ENCODE measurements at regions not wholly inside any gene's neighbourhood (a gene's known extent, or its start where the extent isn't known, plus 50 kb on each side); places are given as distances from the start of the nearest gene placed in this dataset.
"Not testable (repeated sequence)": the region's sequence is repeated elsewhere in the genome, so short reads cannot be mapped to it uniquely, and the experiment has no call there.

DNA sequence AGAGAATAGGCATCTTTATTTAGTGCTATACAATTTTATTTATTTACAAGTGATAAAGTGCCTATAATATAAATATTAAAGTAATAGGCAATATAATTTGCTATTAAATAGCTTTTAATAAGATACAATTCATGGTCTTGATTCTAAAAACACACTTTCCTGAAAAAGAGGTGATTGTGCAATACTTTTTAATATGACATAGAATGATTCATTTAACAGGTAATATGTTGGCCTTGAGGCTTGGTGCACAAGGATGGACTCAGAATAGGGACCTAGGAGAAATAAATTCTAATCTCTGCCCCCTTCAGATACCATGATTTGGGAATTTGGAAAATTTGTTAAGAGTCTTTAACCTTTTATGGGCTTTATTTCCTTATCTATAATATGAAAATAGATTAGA, 149.9 kb upstream of the FUT9 start:
- Histone ChIP-seq H3K9me3 (ENCODE audit: control insufficient read depth, low read length) (no peaks in the 10 kb centered on the region), H3K27me3 (replicated peaks; ENCODE audit: control insufficient read depth, insufficient read depth, low read length) (no peaks in the 10 kb centered on the region), H3K36me3 (ENCODE audit: control insufficient read depth, insufficient read depth, low read length, severe bottlenecking) (no peaks in the 10 kb centered on the region), H3K4me3 (ENCODE audit: low read length) (no peak overlapping the region), H3K4me1 (ENCODE audit: control insufficient read depth, insufficient read depth, low read length) (no peaks in the 10 kb centered on the region), H3K9ac (ENCODE audit: low read length) (no peak overlapping the region)
- no peak for DNase-seq (ENCODE audit: low read depth)

DNA sequence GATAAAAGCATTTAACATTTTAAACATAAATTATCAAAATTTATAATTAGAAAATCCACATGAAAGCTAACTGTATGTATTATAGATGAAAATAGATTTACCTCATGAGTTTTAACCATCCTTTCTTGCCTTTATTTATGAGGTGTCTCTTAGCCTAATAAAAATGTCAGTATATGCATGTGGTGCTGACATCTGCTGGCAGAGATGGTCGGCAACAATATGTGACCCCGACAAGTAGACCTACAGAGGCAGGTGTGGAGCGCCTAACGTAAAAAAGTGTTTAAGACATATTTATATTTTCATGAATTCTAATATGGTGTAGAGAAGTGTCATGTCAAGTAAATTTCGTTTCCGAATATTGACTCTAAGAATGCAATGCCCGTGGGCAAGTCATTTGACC, 149.0 kb upstream of the FUT9 start:
- Histone ChIP-seq H3K9me3 (ENCODE audit: control insufficient read depth, low read length) (no peaks in the 10 kb centered on the region), H3K27me3 (replicated peaks; ENCODE audit: control insufficient read depth, insufficient read depth, low read length) (no peaks in the 10 kb centered on the region), H3K9ac (ENCODE audit: low read length) (no peak overlapping the region), H3K4me1 (ENCODE audit: control insufficient read depth, insufficient read depth, low read length) (no peaks in the 10 kb centered on the region), H3K4me3 (ENCODE audit: low read length) (no peak overlapping the region), H3K36me3 (ENCODE audit: control insufficient read depth, insufficient read depth, low read length, severe bottlenecking) (no peaks in the 10 kb centered on the region)
- DNase-seq (ENCODE audit: low read depth), result no peak

DNA sequence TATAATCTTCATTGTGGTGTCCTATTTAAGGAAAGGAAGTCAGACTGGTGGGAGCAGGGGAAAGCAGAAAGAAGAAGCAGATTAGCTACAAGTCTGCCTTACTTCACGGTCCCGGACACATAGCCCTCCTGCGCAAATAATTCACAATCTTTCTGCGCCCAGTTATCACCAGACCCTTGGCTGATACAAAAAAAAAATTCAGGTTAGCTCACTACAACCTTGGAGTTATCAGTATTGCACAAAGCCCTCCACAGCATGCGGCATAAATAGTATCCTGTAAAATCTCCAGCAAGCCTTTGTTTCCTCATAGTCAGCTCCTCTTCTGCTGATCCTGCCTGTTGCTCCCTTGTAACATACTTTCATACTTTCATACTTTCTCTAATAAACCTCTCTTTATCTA, 148.6 kb upstream of the FUT9 start:
- no peak for DNase-seq (ENCODE audit: low read depth)
- H3K4me3 ChIP-seq (ENCODE audit: low read length), result no peak overlapping the region
- H3K27me3 ChIP-seq (replicated peaks; ENCODE audit: control insufficient read depth, insufficient read depth, low read length), result no peaks in the 10 kb centered on the region
- no peaks in the 10 kb centered on the region for H3K9me3 ChIP-seq (ENCODE audit: control insufficient read depth, low read length)
- H3K36me3 ChIP-seq (ENCODE audit: control insufficient read depth, insufficient read depth, low read length, severe bottlenecking), result no peaks in the 10 kb centered on the region
- H3K9ac ChIP-seq (ENCODE audit: low read length), result no peak overlapping the region
- no peaks in the 10 kb centered on the region for H3K4me1 ChIP-seq (ENCODE audit: control insufficient read depth, insufficient read depth, low read length)

DNA sequence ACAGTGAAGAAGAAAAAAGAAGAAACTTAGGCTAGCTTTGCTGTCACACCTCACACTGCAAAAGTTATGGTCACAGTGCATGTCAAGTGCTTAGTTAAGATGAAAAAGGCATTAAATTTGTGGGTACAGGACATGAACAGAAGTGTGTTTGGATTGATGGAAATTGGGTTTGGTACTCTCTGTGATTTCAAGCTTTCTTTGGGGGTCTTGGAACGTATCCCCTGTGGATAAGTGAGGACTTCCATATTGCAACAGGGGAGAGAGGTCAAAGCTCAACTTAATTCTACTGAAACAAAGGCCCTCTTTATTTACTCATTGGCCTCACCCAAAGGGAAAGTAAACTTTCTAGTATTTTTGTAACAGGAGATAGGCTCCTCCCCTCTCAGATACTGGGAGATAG, 138.3 kb upstream of the FUT9 start:
- Histone ChIP-seq H3K4me1 (ENCODE audit: control insufficient read depth, insufficient read depth, low read length) (no peaks in the 10 kb centered on the region), H3K36me3 (ENCODE audit: control insufficient read depth, insufficient read depth, low read length, severe bottlenecking) (no peaks in the 10 kb centered on the region), H3K9me3 (ENCODE audit: control insufficient read depth, low read length) (no peaks in the 10 kb centered on the region), H3K9ac (ENCODE audit: low read length) (no peak overlapping the region), H3K27me3 (replicated peaks; ENCODE audit: control insufficient read depth, insufficient read depth, low read length) (no peaks in the 10 kb centered on the region), H3K4me3 (ENCODE audit: low read length) (no peak overlapping the region)
- no peak for DNase-seq (ENCODE audit: low read depth)

DNA sequence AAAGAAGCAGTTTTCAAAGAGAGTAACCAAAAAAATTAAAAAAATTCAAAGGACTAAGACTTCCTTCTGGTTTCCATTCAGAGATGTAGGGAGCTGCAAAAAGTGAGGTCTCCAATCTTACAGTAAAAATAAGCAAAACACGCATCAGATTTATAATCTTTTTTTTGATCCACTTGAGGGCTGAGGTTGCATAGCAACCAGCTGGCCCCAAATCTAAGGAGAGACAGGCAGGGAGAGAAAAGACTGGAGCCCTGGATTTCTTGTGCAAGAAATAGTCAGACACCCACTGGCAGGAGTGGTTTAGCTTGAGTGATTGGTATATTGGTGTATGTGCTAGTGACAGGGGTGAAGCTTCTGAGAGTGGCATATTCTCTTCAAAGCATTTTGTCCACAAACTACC, 135.9 kb upstream of the FUT9 start:
- no peak for DNase-seq (ENCODE audit: low read depth)

DNA sequence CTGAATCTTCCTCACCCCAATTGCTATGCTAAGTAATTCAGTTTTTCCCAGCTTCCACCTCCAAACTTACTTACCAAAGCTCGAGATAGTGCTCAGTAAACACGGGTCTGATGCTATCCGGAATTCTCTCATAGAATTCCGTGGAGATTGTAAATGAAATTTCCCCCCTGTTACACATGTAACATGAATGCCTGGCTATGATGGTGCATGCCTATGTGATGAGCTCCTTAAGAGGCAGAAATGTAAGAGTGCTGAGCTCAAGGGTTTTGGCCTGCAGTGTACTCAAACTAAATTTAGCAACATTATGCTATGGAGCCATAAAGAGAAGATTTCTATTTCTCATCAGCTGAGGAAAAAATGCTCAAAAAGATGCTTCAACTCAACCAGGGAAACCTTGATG, 133.4 kb upstream of the FUT9 start:
- Histone ChIP-seq H3K27me3 (replicated peaks; ENCODE audit: control insufficient read depth, insufficient read depth, low read length) (no peaks in the 10 kb centered on the region), H3K36me3 (ENCODE audit: control insufficient read depth, insufficient read depth, low read length, severe bottlenecking) (no peaks in the 10 kb centered on the region), H3K9me3 (ENCODE audit: control insufficient read depth, low read length) (no peaks in the 10 kb centered on the region), H3K9ac (ENCODE audit: low read length) (no peak overlapping the region), H3K4me1 (ENCODE audit: control insufficient read depth, insufficient read depth, low read length) (no peaks in the 10 kb centered on the region), H3K4me3 (ENCODE audit: low read length) (no peak overlapping the region)
- no peak for DNase-seq (ENCODE audit: low read depth)

More for the DNA sequence above, 135.9 kb upstream of the FUT9 start:
- Histone ChIP-seq H3K27me3 (replicated peaks; ENCODE audit: control insufficient read depth, insufficient read depth, low read length) (no peaks in the 10 kb centered on the region), H3K4me3 (ENCODE audit: low read length) (no peak overlapping the region), H3K9ac (ENCODE audit: low read length) (no peak overlapping the region), H3K36me3 (ENCODE audit: control insufficient read depth, insufficient read depth, low read length, severe bottlenecking) (no peaks in the 10 kb centered on the region), H3K9me3 (ENCODE audit: control insufficient read depth, low read length) (no peaks in the 10 kb centered on the region), H3K4me1 (ENCODE audit: control insufficient read depth, insufficient read depth, low read length) (no peaks in the 10 kb centered on the region)

DNA sequence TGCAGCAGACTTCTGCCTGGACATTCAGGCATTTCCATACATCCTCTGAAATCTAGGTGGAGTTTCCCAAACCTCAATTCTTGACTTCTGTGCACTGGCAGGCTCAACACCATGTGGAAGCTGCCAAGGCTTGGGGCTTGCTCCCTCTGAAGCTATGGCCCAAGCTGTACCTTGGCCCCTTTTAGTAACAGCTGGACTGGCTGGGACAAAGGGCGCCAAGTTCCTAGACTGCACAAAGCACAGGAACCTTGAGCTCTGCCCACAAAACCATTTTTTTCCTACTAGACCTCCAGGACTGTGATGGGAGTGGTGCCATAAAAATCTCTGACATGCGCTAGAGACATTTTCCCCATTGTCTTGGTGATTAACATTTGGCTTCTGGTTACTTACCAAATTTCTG, 127.1 kb upstream of the FUT9 start:
- DNase-seq (ENCODE audit: low read depth); H3K36me3 ChIP-seq (ENCODE audit: control insufficient read depth, insufficient read depth, low read length, severe bottlenecking); H3K4me1 ChIP-seq (ENCODE audit: control insufficient read depth, insufficient read depth, low read length); H3K9ac ChIP-seq (ENCODE audit: low read length); H3K9me3 ChIP-seq (ENCODE audit: control insufficient read depth, low read length); H3K4me3 ChIP-seq (ENCODE audit: low read length); H3K27me3 ChIP-seq (replicated peaks; ENCODE audit: control insufficient read depth, insufficient read depth, low read length): not testable (repeated sequence)

DNA sequence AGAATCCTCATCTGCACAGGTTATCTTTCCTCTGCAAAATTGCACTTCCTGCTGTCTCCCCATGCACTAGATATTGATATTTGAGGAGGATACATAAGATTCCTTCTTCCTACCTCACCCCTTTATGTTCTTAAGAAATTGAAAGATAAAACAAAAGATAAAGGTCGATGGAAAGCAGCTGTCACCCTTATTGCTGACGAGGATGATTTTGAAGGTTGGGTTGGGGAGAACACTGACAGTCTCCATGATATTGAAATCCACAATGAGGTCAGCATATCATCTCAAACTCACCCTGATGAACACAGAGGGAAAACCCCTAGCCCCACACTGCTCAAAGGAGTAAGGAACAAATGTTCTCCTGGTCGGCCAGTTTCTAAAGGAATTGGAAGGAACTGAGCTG, 110.6 kb upstream of the FUT9 start:
- Histone ChIP-seq H3K27me3 (replicated peaks; ENCODE audit: control insufficient read depth, insufficient read depth, low read length) (no peaks in the 10 kb centered on the region), H3K36me3 (ENCODE audit: control insufficient read depth, insufficient read depth, low read length, severe bottlenecking) (no peaks in the 10 kb centered on the region), H3K4me3 (ENCODE audit: low read length) (no peak overlapping the region), H3K9me3 (ENCODE audit: control insufficient read depth, low read length) (no peaks in the 10 kb centered on the region), H3K4me1 (ENCODE audit: control insufficient read depth, insufficient read depth, low read length) (no peaks in the 10 kb centered on the region), H3K9ac (ENCODE audit: low read length) (no peak overlapping the region)
- DNase-seq (ENCODE audit: low read depth), result no peak

DNA sequence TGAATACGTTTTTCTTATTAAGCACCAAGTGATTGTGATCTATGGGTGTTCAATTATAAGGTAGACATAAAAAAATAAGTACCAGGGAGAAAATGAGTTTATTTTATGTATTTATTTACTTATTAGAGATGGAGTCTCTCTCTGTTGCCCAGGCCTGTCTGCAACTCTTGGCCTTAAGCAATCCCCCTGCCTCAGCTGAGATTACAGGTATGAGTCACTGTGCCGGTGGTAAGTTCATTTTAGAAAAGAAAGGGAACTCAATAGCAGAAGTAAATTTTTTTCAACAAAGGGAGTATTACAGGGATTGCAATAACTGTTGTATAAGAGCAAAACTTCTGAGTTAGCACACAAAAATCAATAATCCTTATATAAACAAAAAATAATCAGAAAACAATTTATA, 98.7 kb upstream of the FUT9 start:
- no peak for DNase-seq (ENCODE audit: low read depth)
- Histone ChIP-seq H3K4me1 (ENCODE audit: control insufficient read depth, insufficient read depth, low read length) (peaks cover 6% of the 10 kb centered on the region), H3K36me3 (ENCODE audit: control insufficient read depth, insufficient read depth, low read length, severe bottlenecking) (no peaks in the 10 kb centered on the region), H3K9ac (ENCODE audit: low read length) (no peak overlapping the region), H3K9me3 (ENCODE audit: control insufficient read depth, low read length) (no peaks in the 10 kb centered on the region), H3K4me3 (ENCODE audit: low read length) (no peak overlapping the region), H3K27me3 (replicated peaks; ENCODE audit: control insufficient read depth, insufficient read depth, low read length) (no peaks in the 10 kb centered on the region)

DNA sequence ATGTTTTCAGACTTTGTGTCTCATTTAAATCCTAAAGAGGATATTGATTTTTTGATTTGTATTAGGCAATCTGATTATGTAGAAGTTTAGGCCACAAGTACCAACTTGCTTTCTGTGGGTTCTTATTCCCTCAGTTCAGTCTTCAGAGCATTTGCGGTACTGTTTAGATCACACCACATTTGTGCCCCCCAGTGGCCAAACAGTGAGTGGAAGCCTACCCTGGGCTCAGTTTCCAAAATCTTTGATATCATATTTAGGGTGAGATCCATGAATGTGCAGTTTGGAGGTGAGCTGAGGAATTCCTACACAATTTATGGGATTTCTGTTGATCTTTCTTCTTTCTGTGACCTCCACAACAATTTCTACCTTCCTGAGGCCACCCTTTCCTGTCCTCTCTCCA, 92.3 kb upstream of the FUT9 start:
- no peak overlapping the region for H3K9ac ChIP-seq (ENCODE audit: low read length)
- no peaks in the 10 kb centered on the region for H3K27me3 ChIP-seq (replicated peaks; ENCODE audit: control insufficient read depth, insufficient read depth, low read length)
- DNase-seq (ENCODE audit: low read depth), result no peak
- H3K9me3 ChIP-seq (ENCODE audit: control insufficient read depth, low read length), result no peaks in the 10 kb centered on the region
- no peak overlapping the region for H3K4me3 ChIP-seq (ENCODE audit: low read length)
- peaks cover 6% of the 10 kb centered on the region for H3K4me1 ChIP-seq (ENCODE audit: control insufficient read depth, insufficient read depth, low read length)
- H3K36me3 ChIP-seq (ENCODE audit: control insufficient read depth, insufficient read depth, low read length, severe bottlenecking), result no peaks in the 10 kb centered on the region

DNA sequence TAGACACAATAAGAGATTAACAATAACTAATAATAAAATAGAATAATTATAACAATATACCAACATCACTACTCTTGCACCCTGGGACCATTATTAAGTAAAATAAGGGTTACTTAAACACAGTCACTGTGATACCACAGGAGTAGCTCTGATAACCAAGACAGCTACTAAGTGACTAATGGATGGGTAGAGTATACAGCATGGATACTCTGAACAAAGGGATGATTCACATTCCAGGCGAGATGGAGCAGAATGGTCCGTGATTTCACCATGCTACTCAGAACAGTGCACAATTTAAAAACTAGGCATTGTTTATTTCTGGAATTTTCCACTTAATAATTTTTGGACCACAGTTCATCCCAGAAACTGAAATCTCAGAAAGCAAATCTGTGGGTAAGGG, 80.0 kb upstream of the FUT9 start:
- no peak for DNase-seq (ENCODE audit: low read depth)
- Histone ChIP-seq H3K4me1 (ENCODE audit: control insufficient read depth, insufficient read depth, low read length) (no peaks in the 10 kb centered on the region), H3K27me3 (replicated peaks; ENCODE audit: control insufficient read depth, insufficient read depth, low read length) (no peaks in the 10 kb centered on the region), H3K4me3 (ENCODE audit: low read length) (no peak overlapping the region), H3K9me3 (ENCODE audit: control insufficient read depth, low read length) (no peaks in the 10 kb centered on the region), H3K9ac (ENCODE audit: low read length) (no peak overlapping the region), H3K36me3 (ENCODE audit: control insufficient read depth, insufficient read depth, low read length, severe bottlenecking) (no peaks in the 10 kb centered on the region)

DNA sequence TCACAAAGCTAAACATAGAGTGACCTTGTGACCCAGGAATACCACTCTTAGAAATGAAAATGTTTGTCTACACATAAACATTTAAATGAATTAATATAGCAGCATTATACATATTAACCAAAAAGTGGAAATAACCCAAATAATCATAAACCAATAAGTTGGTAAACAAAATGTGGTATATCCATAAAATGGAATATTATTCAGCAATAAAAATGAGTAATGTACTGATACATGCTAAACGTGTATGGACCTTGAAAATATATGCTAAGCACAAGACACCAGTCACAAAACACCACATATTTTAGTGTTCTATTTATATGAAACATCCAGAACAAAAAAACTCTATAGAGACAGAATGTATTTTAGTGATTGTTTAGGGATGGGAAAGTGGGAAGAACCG, 68.9 kb upstream of the FUT9 start:
- no peaks in the 10 kb centered on the region for H3K9me3 ChIP-seq (ENCODE audit: control insufficient read depth, low read length)
- no peaks in the 10 kb centered on the region for H3K4me1 ChIP-seq (ENCODE audit: control insufficient read depth, insufficient read depth, low read length)
- H3K27me3 ChIP-seq (replicated peaks; ENCODE audit: control insufficient read depth, insufficient read depth, low read length), result no peaks in the 10 kb centered on the region
- H3K4me3 ChIP-seq (ENCODE audit: low read length), result no peak overlapping the region
- no peak overlapping the region for H3K9ac ChIP-seq (ENCODE audit: low read length)
- no peak for DNase-seq (ENCODE audit: low read depth)
- H3K36me3 ChIP-seq (ENCODE audit: control insufficient read depth, insufficient read depth, low read length, severe bottlenecking), result no peaks in the 10 kb centered on the region
